SK-N-SH (cell line): ENCODE measurements at regions not wholly inside any gene's neighbourhood (a gene's known extent, or its start where the extent isn't known, plus 50 kb on each side); places are given as distances from the start of the nearest gene placed in this dataset.

Experiments
- CTCF ChIP-seq: fragments of 200-600 bp; sonication (generic); IDR thresholded peaks from 2 replicates; pipeline ENCODE4 v1.6.1; 2017; ENCODE audit warnings: antibody characterized with exemption, mild to moderate bottlenecking, moderate library complexity
- EZH2phosphoT487 ChIP-seq: fragments of 200-600 bp; sonication (generic); IDR thresholded peaks from 2 replicates; pipeline ENCODE4 v1.6.1; 2017; ENCODE audit warnings: low read depth, mixed run types, mild to moderate bottlenecking, antibody characterized with exemption, moderate library complexity, borderline replicate concordance
- FOSL2 ChIP-seq: IDR thresholded peaks from 2 replicates; pipeline ENCODE4 v1.4.0; 2012; ENCODE audit warnings: low read depth, mild to moderate bottlenecking, moderate library complexity, borderline replicate concordance
- PBX3 ChIP-seq: IDR thresholded peaks from 2 replicates; pipeline ENCODE4; 2012
- POLR2AphosphoS5 ChIP-seq: IDR thresholded peaks from 2 replicates; pipeline ENCODE4 v1.6.1; 2012; ENCODE audit warnings: low read depth, low read length
- SMC3 ChIP-seq: IDR thresholded peaks from 2 replicates; pipeline ENCODE4 v1.6.1; 2012; ENCODE audit warnings: low read depth, low read length, improper control_type of control experiment

- TF ChIP-seq CTCF (no peak), EZH2phosphoT487 (no peak), PBX3 (no peak), SMC3 (no peak), FOSL2 (no peak), POLR2AphosphoS5 (no peak)
Observed at GRCh38 chr13:23992781-23993679, 95.7 kb upstream of the C1QTNF9B start.
